Neuronal stem cell (in vitro differentiated cells): ENCODE measurements at regions not wholly inside any gene's neighbourhood (a gene's known extent, or its start where the extent isn't known, plus 50 kb on each side); places are given as distances from the start of the nearest gene placed in this dataset.

Experiments used
- DNase-seq: peaks from one replicate; pipeline ENCODE4 v3.0.0-alpha.2; 2013; ENCODE audit warnings: low spot score
- H2AFZ ChIP-seq: one replicate; pipeline ENCODE4 v1.6.1; 2013; ENCODE audit warnings: mild to moderate bottlenecking, low read length, inconsistent platforms
- H2AK5ac ChIP-seq: 2 replicates; pipeline ENCODE4 v1.6.1; 2013; ENCODE audit warnings: low read depth, mild to moderate bottlenecking, inconsistent platforms, low read length, moderate library complexity, mixed read lengths
- H2BK120ac ChIP-seq: 2 replicates; pipeline ENCODE4 v1.6.1; 2013; ENCODE audit warnings: low read depth, mild to moderate bottlenecking, inconsistent platforms, low read length, moderate library complexity, mixed read lengths
- H2BK12ac ChIP-seq: one replicate; pipeline ENCODE4 v1.6.1; 2013; ENCODE audit warnings: low read length, inconsistent platforms
- H2BK15ac ChIP-seq: 2 replicates; pipeline ENCODE4 v1.6.1; 2013; ENCODE audit warnings: mild to moderate bottlenecking, low read length, inconsistent platforms, mixed read lengths
- H2BK5ac ChIP-seq: one replicate; pipeline ENCODE4 v1.6.1; 2013; ENCODE audit warnings: inconsistent platforms, mild to moderate bottlenecking, low read length, moderate library complexity
- H3K14ac ChIP-seq: one replicate; pipeline ENCODE4 v1.6.1; 2013; ENCODE audit warnings: low read length, inconsistent platforms
- H3K18ac ChIP-seq: 2 replicates; pipeline ENCODE4 v1.6.1; 2013; ENCODE audit warnings: low read length, inconsistent platforms
- H3K23ac ChIP-seq: 2 replicates; pipeline ENCODE4 v1.6.1; 2013; ENCODE audit warnings: low read depth, mild to moderate bottlenecking, mixed read lengths, low read length, inconsistent platforms; ENCODE audit not compliant: poor library complexity
- H3K27ac ChIP-seq: replicated peaks from 3 replicates; pipeline ENCODE4 v1.5.1; 2013; ENCODE audit warnings: low read length, inconsistent platforms
- H3K27me3 ChIP-seq, 3 experiments: 2 replicates each; pipeline ENCODE4 v1.6.1; 2013; ENCODE audit warnings: low read length in 3 of 3, mild to moderate bottlenecking in 2 of 3, inconsistent platforms in 1 of 3, low read depth in 1 of 3, mixed read lengths in 1 of 3, moderate library complexity in 1 of 3; ENCODE audit not compliant: control insufficient read depth in 3 of 3, insufficient read depth in 3 of 3
- H3K36me3 ChIP-seq, 2 donors: replicated peaks in 1 of 2; 2 replicates each; pipeline ENCODE4 v1.6.1; 2013; ENCODE audit warnings: low read length in 2 of 2; ENCODE audit not compliant: control insufficient read depth in 2 of 2, insufficient read depth in 2 of 2
- H3K4ac ChIP-seq: 2 replicates; pipeline ENCODE4 v1.6.1; 2013; ENCODE audit warnings: inconsistent platforms, mild to moderate bottlenecking, low read length, moderate library complexity
- H3K4me1 ChIP-seq, 2 donors: 1 replicate in 1 of 2; 2 replicates in 1 of 2; pipeline ENCODE4 v1.6.1; 2013; ENCODE audit warnings: low read length in 2 of 2, low read depth in 1 of 2; ENCODE audit not compliant: control insufficient read depth in 2 of 2, insufficient read depth in 1 of 2
- H3K4me2 ChIP-seq: one replicate; pipeline ENCODE4 v1.6.1; 2013; ENCODE audit warnings: mild to moderate bottlenecking, low read length, inconsistent platforms; ENCODE audit not compliant: insufficient read depth, poor library complexity, severe bottlenecking
- H3K4me3 ChIP-seq, 2 donors: 2 replicates each; pipeline ENCODE4 v1.5.1; 2013; ENCODE audit warnings: low read length in 2 of 2, mild to moderate bottlenecking in 2 of 2, inconsistent platforms in 1 of 2, moderate library complexity in 1 of 2
- H3K79me1 ChIP-seq: one replicate; pipeline ENCODE4 v1.6.1; 2013; ENCODE audit warnings: low read depth, mild to moderate bottlenecking, inconsistent platforms, low read length, moderate library complexity
- H3K9ac ChIP-seq: one replicate; pipeline ENCODE4 v1.6.1; 2013; ENCODE audit warnings: mild to moderate bottlenecking, low read depth, low read length, inconsistent platforms; ENCODE audit not compliant: poor library complexity
- H3K9me3 ChIP-seq, 2 donors: replicated peaks in 1 of 2; 2 replicates each; pipeline versions ENCODE3 to v1.6.1; 2013; ENCODE audit warnings: low read length in 2 of 2, mild to moderate bottlenecking in 2 of 2, inconsistent platforms in 1 of 2, low read depth in 1 of 2, mixed read lengths in 1 of 2, moderate library complexity in 1 of 2; ENCODE audit not compliant: control insufficient read depth in 2 of 2, insufficient read depth in 1 of 2
- H4K8ac ChIP-seq: one replicate; pipeline ENCODE4 v1.6.1; 2013; ENCODE audit warnings: low read depth, mild to moderate bottlenecking, inconsistent platforms, low read length, moderate library complexity
- H4K91ac ChIP-seq: one replicate; pipeline ENCODE4 v1.6.1; 2013; ENCODE audit warnings: low read length, low read depth, mild to moderate bottlenecking, inconsistent platforms; ENCODE audit not compliant: poor library complexity
- WGBS, 2 donors: extraction: QIAGEN DNeasy Blood & Tissue Kit; methylation state at CpG; one replicate each; pipeline ENCODE4 v1.1.7; 2013; ENCODE audit warnings: missing lambda C conversion rate in 2 of 2, mixed read lengths in 1 of 2; ENCODE audit not compliant: insufficient read length in 2 of 2, insufficient replicate concordance in 1 of 2; ENCODE audit errors: extremely low coverage in 2 of 2; 5-methylcytosine and 5-hydroxymethylcytosine counted together

DNA sequence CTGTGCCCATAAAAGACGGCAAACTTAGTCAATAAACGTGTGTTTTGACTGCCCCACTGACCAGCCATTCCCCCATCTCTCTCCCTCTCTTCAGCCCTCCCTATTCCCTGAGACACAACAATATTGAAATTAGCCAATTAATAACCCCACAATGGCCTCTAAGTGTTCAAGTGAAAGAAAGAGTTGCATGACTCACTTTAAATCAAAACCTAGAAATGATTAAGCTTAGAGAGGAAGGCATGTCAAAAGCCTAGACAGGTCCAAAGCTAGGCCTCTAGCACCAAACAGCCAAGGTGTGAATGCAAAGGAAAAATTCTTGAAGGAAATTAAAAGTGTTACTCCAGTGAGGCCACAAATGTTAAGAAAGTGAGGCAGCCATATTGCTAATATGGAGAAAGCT is 261.6 kb upstream of the TBX18 start:
- H3K36me3 ChIP-seq, result no peaks in the 10 kb centered on the region
- no peak for DNase-seq
- no peaks in the 10 kb centered on the region for H3K9me3 ChIP-seq
- no peak overlapping the region for H2BK12ac ChIP-seq
- H3K4me2 ChIP-seq, result no peak overlapping the region
- H3K23ac ChIP-seq, result no peak overlapping the region
- no CpG with 5 or more reads among the region's 2 CpGs for WGBS, 2 donors
- H3K4me1 ChIP-seq, result no peaks in the 10 kb centered on the region
- no peak overlapping the region for H2AFZ ChIP-seq
- no peak overlapping the region for H2BK5ac ChIP-seq
- H3K27me3 ChIP-seq, result no peaks in the 10 kb centered on the region
- H3K4ac ChIP-seq, result no peak overlapping the region
- H3K27ac ChIP-seq, result no peak overlapping the region
- no peak overlapping the region for H2BK120ac ChIP-seq
- H2BK15ac ChIP-seq, result no peak overlapping the region
- H3K4me3 ChIP-seq, result no peak overlapping the region
- no peak overlapping the region for H4K91ac ChIP-seq
- H3K18ac ChIP-seq, result no peak overlapping the region
- no peak overlapping the region for H3K9ac ChIP-seq
- no peak overlapping the region for H4K8ac ChIP-seq
- H3K14ac ChIP-seq, result no peak overlapping the region
- no peak overlapping the region for H2AK5ac ChIP-seq
- no peaks in the 10 kb centered on the region for H3K79me1 ChIP-seq

DNA sequence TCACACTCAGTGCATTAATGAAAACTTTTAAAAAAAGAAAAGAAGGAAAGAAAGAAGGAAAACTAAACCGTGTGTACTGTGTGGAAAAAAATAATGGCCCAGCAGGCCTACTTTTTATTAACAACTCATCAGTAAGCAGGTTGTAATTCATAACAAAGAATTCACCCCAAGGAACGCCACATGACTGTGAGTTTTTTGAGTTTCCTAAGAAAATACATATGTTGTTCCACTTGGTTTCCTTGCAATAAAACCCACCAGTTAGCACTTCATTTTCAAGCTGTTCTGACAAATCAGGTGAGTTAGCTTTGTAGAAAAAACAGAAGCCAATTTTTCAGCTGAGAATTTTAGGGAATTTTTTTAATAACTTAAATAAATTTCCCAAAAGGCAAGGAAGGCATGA is 259.3 kb upstream of the TBX18 start:
- Histone ChIP-seq H4K91ac (no peak overlapping the region), H2BK12ac (no peak overlapping the region), H2AFZ (no peak overlapping the region), H3K79me1 (no peaks in the 10 kb centered on the region), H2AK5ac (no peak overlapping the region), H3K9ac (no peak overlapping the region), H2BK15ac (no peak overlapping the region), H3K23ac (no peak overlapping the region), H2BK120ac (no peak overlapping the region), H2BK5ac (no peak overlapping the region), H3K27ac (no peak overlapping the region), H3K18ac (no peak overlapping the region), H3K4me3 (no peak overlapping the region), H3K14ac (no peak overlapping the region), H4K8ac (no peak overlapping the region), H3K4me1 (no peaks in the 10 kb centered on the region), H3K9me3 (no peaks in the 10 kb centered on the region), H3K4ac (no peak overlapping the region), H3K36me3 (no peaks in the 10 kb centered on the region), H3K27me3 (no peaks in the 10 kb centered on the region), H3K4me2 (no peak overlapping the region)
- no peak for DNase-seq
- no CpG with 5 or more reads among the region's 2 CpGs for WGBS, 2 donors

- Histone ChIP-seq H3K27me3 (no peaks in the 10 kb centered on the region), H3K18ac (no peak overlapping the region), H3K14ac (no peak overlapping the region), H4K91ac (no peak overlapping the region), H2BK15ac (no peak overlapping the region), H2AK5ac (no peak overlapping the region), H2BK120ac (no peak overlapping the region), H3K4ac (no peak overlapping the region), H2AFZ (no peak overlapping the region), H3K4me2 (no peak overlapping the region), H2BK5ac (no peak overlapping the region), H3K79me1 (no peaks in the 10 kb centered on the region), H3K9me3 (no peaks in the 10 kb centered on the region), H3K27ac (no peak overlapping the region), H3K36me3 (no peaks in the 10 kb centered on the region), H4K8ac (no peak overlapping the region), H3K23ac (no peak overlapping the region), H3K9ac (no peak overlapping the region), H3K4me1 (peaks cover 0 to 6% of the 10 kb centered on the region in 2 donors), H2BK12ac (no peak overlapping the region), H3K4me3 (no peak overlapping the region)
- WGBS, 2 donors, result no CpG with 5 or more reads among the region's 1 CpG
- no peak for DNase-seq
Measured at GRCh38 chr6:85017352-85017751, 253.0 kb upstream of the TBX18 start.

DNA sequence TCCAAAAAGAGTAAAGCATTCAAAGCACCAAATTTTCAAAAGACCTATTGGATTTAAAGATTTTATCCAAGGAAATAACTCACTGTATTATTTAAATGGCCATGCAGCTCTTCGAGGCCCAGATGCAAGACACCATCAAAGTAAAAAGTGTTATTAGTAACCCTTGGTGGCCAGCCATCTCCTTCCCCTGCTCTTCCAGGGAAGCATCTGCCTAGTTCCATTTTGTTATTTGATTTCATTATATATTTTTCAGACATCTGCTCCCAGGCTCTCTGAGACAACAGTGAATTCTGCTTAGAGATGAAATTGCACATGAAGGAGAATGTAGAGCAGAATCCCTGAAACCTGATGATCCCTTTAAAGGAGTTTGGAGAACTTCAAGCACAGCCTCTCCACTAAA is 252.3 kb upstream of the TBX18 start:
- no CpG with 5 or more reads among the region's 1 CpG for WGBS, 2 donors

More for the DNA sequence above, 252.3 kb upstream of the TBX18 start:
- H3K4ac ChIP-seq, result no peak overlapping the region
- no peak overlapping the region for H3K9ac ChIP-seq
- no peak overlapping the region for H2AK5ac ChIP-seq
- no peak overlapping the region for H3K4me3 ChIP-seq
- H3K4me1 ChIP-seq, result peaks cover 0 to 6% of the 10 kb centered on the region in 2 donors
- no peak overlapping the region for H4K91ac ChIP-seq
- no peak overlapping the region for H4K8ac ChIP-seq
- H2BK12ac ChIP-seq, result no peak overlapping the region
- H2BK15ac ChIP-seq, result no peak overlapping the region
- no peak overlapping the region for H3K14ac ChIP-seq
- no peaks in the 10 kb centered on the region for H3K9me3 ChIP-seq
- H3K36me3 ChIP-seq, result no peaks in the 10 kb centered on the region
- H3K79me1 ChIP-seq, result no peaks in the 10 kb centered on the region
- no peak overlapping the region for H3K27ac ChIP-seq
- H2AFZ ChIP-seq, result no peak overlapping the region
- H3K18ac ChIP-seq, result no peak overlapping the region
- H3K23ac ChIP-seq, result no peak overlapping the region
- no peak overlapping the region for H2BK120ac ChIP-seq
- no peaks in the 10 kb centered on the region for H3K27me3 ChIP-seq
- no peak overlapping the region for H3K4me2 ChIP-seq
- no peak for DNase-seq
- H2BK5ac ChIP-seq, result no peak overlapping the region
